Central memory CD8-positive, alpha-beta T cell (primary cell): ENCODE measurements at regions not wholly inside any gene's neighbourhood (a gene's known extent, or its start where the extent isn't known, plus 50 kb on each side); places are given as distances from the start of the nearest gene placed in this dataset.
"Not testable (repeated sequence)": the region's sequence is repeated elsewhere in the genome, so short reads cannot be mapped to it uniquely, and the experiment has no call there.

ENCODE experiments used
- ATAC-seq: fragments of 150-1000 bp; cut with Tn5 transposase; replicated peaks from 2 replicates; pipeline ENCODE4 v1.10.0; 2022; ENCODE audit warnings: mild to moderate bottlenecking, moderate FRiP score, moderate number of reproducible peaks; ENCODE audit not compliant: poor library complexity, severe bottlenecking; ENCODE audit errors: extremely low read depth
- DNase-seq, 2 donors: peaks; one replicate each; pipeline ENCODE4 v3.0.0; 2021; ENCODE audit warnings: low spot score in 2 of 2
- H3K27ac Mint-ChIP-seq: one replicate; pipeline ENCODE4 v1.8.0; 2022; ENCODE audit warnings: low read depth, mild to moderate bottlenecking, moderate library complexity, mixed read lengths
- H3K27me3 Mint-ChIP-seq: one replicate; pipeline ENCODE4 v1.8.0; 2022; ENCODE audit warnings: mixed read lengths
- H3K36me3 Mint-ChIP-seq: one replicate; pipeline ENCODE4 v1.8.0; 2022; ENCODE audit warnings: mild to moderate bottlenecking, moderate library complexity, mixed read lengths; ENCODE audit not compliant: insufficient read depth
- H3K4me1 Mint-ChIP-seq: one replicate; pipeline ENCODE4 v1.8.0; 2022; ENCODE audit warnings: mixed read lengths
- H3K4me3 Mint-ChIP-seq: one replicate; pipeline ENCODE4 v1.8.0; 2022; ENCODE audit warnings: mild to moderate bottlenecking, moderate library complexity, mixed read lengths
- H3K9me3 Mint-ChIP-seq: one replicate; pipeline ENCODE4 v1.8.0; 2022; ENCODE audit warnings: mixed read lengths

- no peak overlapping the region for H3K27ac Mint-ChIP-seq
- ATAC-seq (no peak), DNase-seq (no peak)
- H3K4me3 Mint-ChIP-seq, result no peak overlapping the region
- H3K4me1 Mint-ChIP-seq, result no peaks in the 10 kb centered on the region
- no peaks in the 10 kb centered on the region for H3K36me3 Mint-ChIP-seq
- H3K9me3 Mint-ChIP-seq, result peaks cover 17% of the 10 kb centered on the region
- H3K27me3 Mint-ChIP-seq, result no peaks in the 10 kb centered on the region
These were observed 191.9 kb downstream of the LRIG3 start for GRCh38 chr12:58728397-58728796.

GRCh38 chr12:58731096-58731495 lies 189.2 kb downstream of the LRIG3 start:
- ATAC-seq (no peak), DNase-seq (no peak)
- no peak overlapping the region for H3K4me3 Mint-ChIP-seq
- H3K9me3 Mint-ChIP-seq, result peaks cover 10% of the 10 kb centered on the region
- H3K27ac Mint-ChIP-seq, result no peak overlapping the region
- no peaks in the 10 kb centered on the region for H3K4me1 Mint-ChIP-seq
- H3K36me3 Mint-ChIP-seq, result no peaks in the 10 kb centered on the region
- no peaks in the 10 kb centered on the region for H3K27me3 Mint-ChIP-seq

DNA sequence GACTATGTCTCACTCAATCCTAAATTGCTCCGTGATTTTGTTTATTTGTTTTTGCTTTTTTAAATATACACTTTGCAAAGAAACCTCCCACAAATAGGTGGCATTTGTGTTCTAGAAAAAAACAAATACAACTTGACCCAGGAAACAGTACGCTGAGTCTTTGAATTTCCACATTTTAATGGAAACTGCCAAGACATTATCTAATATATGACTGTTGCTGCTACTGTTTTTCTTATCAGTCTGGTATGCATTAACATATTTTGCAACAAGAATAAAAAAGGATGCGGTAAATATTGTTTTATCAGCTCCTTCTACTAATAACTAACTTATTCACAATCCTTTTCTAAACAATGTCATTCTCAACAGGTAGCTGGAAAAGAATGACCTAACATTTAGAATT lies 187.4 kb downstream of the LRIG3 start:
- DNase-seq (no peak), ATAC-seq (no peak)
- Mint-ChIP-seq H3K27ac (no peak overlapping the region), H3K4me1 (no peaks in the 10 kb centered on the region), H3K27me3 (no peaks in the 10 kb centered on the region), H3K4me3 (no peak overlapping the region), H3K36me3 (no peaks in the 10 kb centered on the region), H3K9me3 (peaks cover 10% of the 10 kb centered on the region)

- Mint-ChIP-seq H3K36me3 (no peaks in the 10 kb centered on the region), H3K27ac (no peak overlapping the region), H3K9me3 (peaks cover 8% of the 10 kb centered on the region), H3K4me3 (no peak overlapping the region), H3K27me3 (no peaks in the 10 kb centered on the region), H3K4me1 (no peaks in the 10 kb centered on the region)
- DNase-seq (no peak), ATAC-seq (no peak)
These were observed 179.1 kb downstream of the LRIG3 start for GRCh38 chr12:58741226-58741625.

GRCh38 chr12:58745348-58746125 lies 174.8 kb downstream of the LRIG3 start:
- Mint-ChIP-seq H3K4me3 (no peak overlapping the region), H3K27ac (no peak overlapping the region), H3K9me3 (peaks cover 21% of the 10 kb centered on the region), H3K4me1 (no peaks in the 10 kb centered on the region), H3K36me3 (no peaks in the 10 kb centered on the region), H3K27me3 (no peaks in the 10 kb centered on the region)
- DNase-seq (no peak), ATAC-seq (no peak)

DNA sequence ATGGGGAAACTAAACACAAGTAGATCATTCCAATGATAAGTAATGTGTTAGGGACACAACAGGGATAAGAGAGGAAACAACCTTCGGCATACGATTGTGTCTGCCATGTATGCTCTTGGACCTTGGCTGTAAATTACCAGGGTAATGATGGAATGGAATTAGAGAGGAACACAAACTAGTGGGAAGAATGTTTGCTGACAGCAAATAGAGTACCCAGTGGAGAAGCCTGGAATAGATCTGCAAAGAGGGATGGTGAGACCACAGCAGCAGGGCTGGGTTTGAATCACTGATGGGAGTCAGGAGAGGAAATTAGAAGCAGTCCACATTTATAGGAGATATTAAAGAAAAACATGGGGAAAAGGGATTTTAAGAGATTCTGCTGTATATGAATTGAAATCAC lies 172.8 kb downstream of the LRIG3 start:
- no peak overlapping the region for H3K27ac Mint-ChIP-seq
- no peak for DNase-seq
- H3K27me3 Mint-ChIP-seq, result no peaks in the 10 kb centered on the region
- H3K4me1 Mint-ChIP-seq, result no peaks in the 10 kb centered on the region
- H3K36me3 Mint-ChIP-seq, result no peaks in the 10 kb centered on the region
- ATAC-seq, result no peak
- H3K9me3 Mint-ChIP-seq, result peaks cover 21% of the 10 kb centered on the region
- no peak overlapping the region for H3K4me3 Mint-ChIP-seq

DNA sequence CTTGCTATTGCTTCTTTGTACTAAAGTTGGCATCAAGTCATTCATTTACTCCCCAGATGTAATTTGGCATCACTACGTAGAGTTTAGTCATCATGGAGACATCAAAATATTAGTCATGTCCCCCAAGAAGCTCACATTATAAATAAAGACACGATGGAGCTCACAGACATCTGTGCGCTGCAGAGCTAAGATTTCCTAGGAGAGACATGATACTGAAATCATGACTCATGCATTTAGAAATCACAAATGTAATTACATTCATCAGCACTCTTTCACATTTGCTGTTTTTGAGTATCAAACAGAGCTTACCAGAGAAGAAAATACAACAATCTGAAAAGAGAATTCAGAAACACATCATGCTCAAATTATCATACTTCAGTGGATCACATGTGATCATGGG lies 169.8 kb downstream of the LRIG3 start:
- H3K36me3 Mint-ChIP-seq, result no peaks in the 10 kb centered on the region
- peaks cover 18% of the 10 kb centered on the region for H3K9me3 Mint-ChIP-seq
- ATAC-seq (no peak), DNase-seq (no peak)
- H3K4me3 Mint-ChIP-seq, result no peak overlapping the region
- H3K27me3 Mint-ChIP-seq, result no peaks in the 10 kb centered on the region
- no peak overlapping the region for H3K27ac Mint-ChIP-seq
- H3K4me1 Mint-ChIP-seq, result no peaks in the 10 kb centered on the region

DNA sequence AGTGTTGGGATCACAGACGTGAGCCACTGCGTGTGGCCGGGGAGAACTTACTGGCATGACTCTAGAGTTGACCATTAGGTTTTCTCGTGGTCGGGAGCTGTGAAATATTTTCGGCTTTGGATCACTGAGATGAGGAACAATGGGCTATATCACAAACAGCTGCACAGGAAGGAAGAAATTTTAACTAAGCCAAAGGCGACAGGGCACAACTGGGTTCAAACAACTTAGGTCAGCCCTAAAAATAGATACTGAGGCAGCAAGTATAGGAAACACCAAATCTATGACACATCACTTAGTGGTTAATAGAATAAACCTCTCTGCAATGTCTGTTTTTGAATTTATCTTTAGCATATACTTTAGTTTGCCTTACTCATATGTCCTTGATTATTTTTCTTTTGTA lies 162.9 kb downstream of the LRIG3 start:
- Mint-ChIP-seq H3K4me1 (no peaks in the 10 kb centered on the region), H3K36me3 (no peaks in the 10 kb centered on the region), H3K4me3 (no peak overlapping the region), H3K9me3 (peaks cover 16% of the 10 kb centered on the region), H3K27ac (no peak overlapping the region), H3K27me3 (no peaks in the 10 kb centered on the region)
- no peak for DNase-seq
- ATAC-seq, result no peak

GRCh38 chr12:58759745-58760144 lies 160.6 kb downstream of the LRIG3 start:
- not testable (repeated sequence) for H3K4me3 Mint-ChIP-seq, H3K36me3 Mint-ChIP-seq, ATAC-seq, H3K4me1 Mint-ChIP-seq, H3K27me3 Mint-ChIP-seq, DNase-seq, H3K27ac Mint-ChIP-seq
- H3K9me3 Mint-ChIP-seq, result peaks cover 10% of the 10 kb centered on the region

GRCh38 chr12:58761308-58761707 lies 159.0 kb downstream of the LRIG3 start:
- Mint-ChIP-seq H3K27me3 (no peaks in the 10 kb centered on the region), H3K4me3 (no peak overlapping the region), H3K9me3 (peaks cover 22% of the 10 kb centered on the region), H3K36me3 (no peaks in the 10 kb centered on the region), H3K4me1 (no peaks in the 10 kb centered on the region), H3K27ac (no peak overlapping the region)
- ATAC-seq (no peak), DNase-seq (no peak)

DNA sequence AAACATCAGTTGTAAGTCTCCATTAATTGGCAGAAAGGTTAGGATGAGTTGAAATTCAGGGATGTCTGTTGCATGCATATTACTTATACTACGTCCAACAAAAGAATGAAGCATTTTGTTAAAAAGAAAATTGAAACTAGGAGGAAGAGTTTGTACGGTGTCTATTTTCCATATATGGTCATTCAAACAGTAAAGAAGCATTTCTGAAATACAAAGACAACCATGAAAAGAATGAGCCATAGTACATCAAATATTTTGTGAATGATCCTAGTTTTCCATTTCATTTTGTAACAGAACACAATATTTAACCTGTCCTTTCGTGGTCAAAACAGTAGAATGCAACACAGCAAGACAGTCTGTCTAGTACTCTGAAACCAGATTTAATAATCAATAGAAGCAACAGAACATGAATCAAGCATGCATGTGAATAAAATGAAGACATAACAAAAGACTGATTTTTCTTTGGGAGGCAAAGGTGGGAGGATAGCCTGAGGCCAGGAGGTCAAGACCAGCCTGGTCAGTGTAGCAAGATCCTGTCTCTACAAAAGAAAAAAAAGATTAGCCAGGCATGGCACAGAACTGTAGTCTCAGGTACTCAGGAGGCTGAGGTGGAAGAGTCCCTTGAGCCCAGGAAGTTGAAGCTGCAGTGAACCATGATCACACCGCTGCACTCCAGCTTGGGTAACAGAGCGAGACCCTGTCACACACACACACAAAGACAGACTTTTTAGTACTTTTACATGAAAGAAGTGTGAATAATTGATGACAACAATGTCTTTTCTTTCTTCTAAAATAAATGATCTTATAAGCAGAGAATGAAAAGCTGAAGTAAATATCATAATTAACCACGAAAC lies 156.0 kb downstream of the LRIG3 start:
- no peak overlapping the region for H3K4me3 Mint-ChIP-seq
- H3K27me3 Mint-ChIP-seq, result no peaks in the 10 kb centered on the region
- no peak for DNase-seq
- H3K36me3 Mint-ChIP-seq, result no peaks in the 10 kb centered on the region
- H3K27ac Mint-ChIP-seq, result no peak overlapping the region
- ATAC-seq, result no peak
- no peaks in the 10 kb centered on the region for H3K4me1 Mint-ChIP-seq
- peaks cover 19% of the 10 kb centered on the region for H3K9me3 Mint-ChIP-seq

DNA sequence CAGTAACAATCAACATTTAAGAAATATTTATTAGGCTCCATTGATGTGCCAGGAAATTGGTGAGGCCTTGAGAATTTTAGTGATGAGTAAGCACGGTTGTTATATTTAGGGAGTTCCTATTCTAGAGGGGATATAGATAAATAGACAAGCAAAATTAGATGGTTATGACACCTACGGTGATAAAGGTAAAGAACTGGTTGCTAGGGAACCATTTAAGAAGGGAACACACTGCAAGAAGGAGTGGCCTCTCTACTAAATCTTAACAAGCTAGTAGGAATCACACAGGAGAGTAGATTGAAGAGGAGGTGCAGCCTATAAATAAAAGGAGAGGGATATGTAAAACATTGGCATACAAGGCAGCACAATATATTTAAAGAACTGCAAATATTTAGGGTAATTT lies 155.2 kb downstream of the LRIG3 start:
- ATAC-seq (no peak), DNase-seq (no peak)
- H3K27me3 Mint-ChIP-seq, result no peaks in the 10 kb centered on the region
- no peak overlapping the region for H3K27ac Mint-ChIP-seq
- peaks cover 19% of the 10 kb centered on the region for H3K9me3 Mint-ChIP-seq
- H3K4me1 Mint-ChIP-seq, result no peaks in the 10 kb centered on the region
- H3K36me3 Mint-ChIP-seq, result no peaks in the 10 kb centered on the region
- H3K4me3 Mint-ChIP-seq, result no peak overlapping the region
